Lung microvascular endothelial cell (primary cell): ENCODE measurements at regions not wholly inside any gene's neighbourhood (a gene's known extent, or its start where the extent isn't known, plus 50 kb on each side); places are given as distances from the start of the nearest gene placed in this dataset.

Source experiments
- DNase-seq, 2 donors: peaks; one replicate each; pipeline versions ENCODE4 v3.0.0 to v3.0.0-alpha.2; 2010; ENCODE audit warnings: low read depth in 2 of 2

- no peak for DNase-seq
These were observed 910.8 kb upstream of the CDH2 start for GRCh38 chr18:29087616-29088246.

GRCh38 chr18:29084120-29084519, 907.2 kb upstream of the CDH2 start:
- no peak for DNase-seq

- DNase-seq: no peak
These were observed 906.6 kb upstream of the CDH2 start for GRCh38 chr18:29083545-29083944.

GRCh38 chr18:29080946-29081345, 904.0 kb upstream of the CDH2 start:
- no peak for DNase-seq

GRCh38 chr18:29078273-29078672, 901.3 kb upstream of the CDH2 start:
- peak in 1 of 2 donors; percentile 38 for DNase-seq

- DNase-seq: no peak
These were observed 900.4 kb upstream of the CDH2 start for GRCh38 chr18:29077344-29077743.

- DNase-seq: peak; percentile 30 to 40
These were observed 899.7 kb upstream of the CDH2 start for GRCh38 chr18:29076645-29077044.

GRCh38 chr18:29074147-29074546, 897.2 kb upstream of the CDH2 start:
- no peak for DNase-seq

GRCh38 chr18:29071869-29072268, 894.9 kb upstream of the CDH2 start:
- DNase-seq: no peak

- DNase-seq: no peak
These were observed 886.4 kb upstream of the CDH2 start for GRCh38 chr18:29063346-29063745.

- DNase-seq: no peak
These were observed 886.0 kb upstream of the CDH2 start for GRCh38 chr18:29062921-29063320.

- no peak for DNase-seq
These were observed 883.4 kb upstream of the CDH2 start for GRCh38 chr18:29060349-29060748.

GRCh38 chr18:29057703-29058102, 880.8 kb upstream of the CDH2 start:
- no peak for DNase-seq

- no peak for DNase-seq
These were observed 879.9 kb upstream of the CDH2 start for GRCh38 chr18:29056800-29057199.

- no peak for DNase-seq
These were observed 865.0 kb upstream of the CDH2 start for GRCh38 chr18:29041976-29042375.

- no peak for DNase-seq
These were observed 857.4 kb upstream of the CDH2 start for GRCh38 chr18:29034113-29034856.

- no peak for DNase-seq
These were observed 851.6 kb upstream of the CDH2 start for GRCh38 chr18:29028560-29028959.

GRCh38 chr18:29018976-29019375, 842.0 kb upstream of the CDH2 start:
- DNase-seq: no peak

GRCh38 chr18:29012883-29013465, 836.0 kb upstream of the CDH2 start:
- DNase-seq: no peak

- DNase-seq: no peak
These were observed 835.4 kb upstream of the CDH2 start for GRCh38 chr18:29012364-29012763.

GRCh38 chr18:29009250-29009803, 832.4 kb upstream of the CDH2 start:
- DNase-seq: no peak

GRCh38 chr18:29008809-29009208, 831.9 kb upstream of the CDH2 start:
- no peak for DNase-seq
